ENCODE measurements at regions not wholly inside any gene's neighbourhood (a gene's known extent, or its start where the extent isn't known, plus 50 kb on each side); places are given as distances from the start of the nearest gene placed in this dataset.
"Not testable (repeated sequence)": the region's sequence is repeated elsewhere in the genome, so short reads cannot be mapped to it uniquely, and the experiment has no call there.

DNA sequence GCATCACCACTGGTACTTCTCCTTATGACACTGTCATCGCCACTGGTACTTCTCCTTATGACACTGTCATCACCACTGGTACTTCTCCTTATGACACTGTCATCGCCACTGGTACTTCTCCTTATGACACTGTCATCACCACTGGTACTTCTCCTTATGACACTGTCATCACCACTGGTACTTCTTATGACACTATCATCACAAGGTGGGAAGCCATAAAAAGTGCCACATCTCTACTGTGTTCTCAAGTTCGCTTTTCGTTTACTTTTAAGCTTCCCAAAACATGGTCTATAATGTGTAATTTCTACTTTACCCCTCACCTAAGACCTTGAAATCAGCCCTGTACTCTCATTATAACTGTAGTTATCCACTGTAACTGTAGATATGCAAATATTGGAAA, 745.4 kb upstream of the CHAC2 start:
- not testable (repeated sequence) for H3K36me3 ChIP-seq (ENCODE audit: control insufficient read depth, insufficient read depth, low read length); H3K27ac ChIP-seq (ENCODE audit: insufficient read depth, low read length, poor library complexity, severe bottlenecking); H3K9me3 ChIP-seq (ENCODE audit: control insufficient read depth, low read length); H3K4me3 ChIP-seq (ENCODE audit: insufficient read depth, low read depth, low read length, poor library complexity, severe bottlenecking); H3K27me3 ChIP-seq (replicated peaks; ENCODE audit: control insufficient read depth, insufficient read depth, low read length, poor library complexity, severe bottlenecking); DNase-seq; H3K4me1 ChIP-seq (ENCODE audit: control insufficient read depth, insufficient read depth, low read length, poor library complexity, severe bottlenecking)

DNA sequence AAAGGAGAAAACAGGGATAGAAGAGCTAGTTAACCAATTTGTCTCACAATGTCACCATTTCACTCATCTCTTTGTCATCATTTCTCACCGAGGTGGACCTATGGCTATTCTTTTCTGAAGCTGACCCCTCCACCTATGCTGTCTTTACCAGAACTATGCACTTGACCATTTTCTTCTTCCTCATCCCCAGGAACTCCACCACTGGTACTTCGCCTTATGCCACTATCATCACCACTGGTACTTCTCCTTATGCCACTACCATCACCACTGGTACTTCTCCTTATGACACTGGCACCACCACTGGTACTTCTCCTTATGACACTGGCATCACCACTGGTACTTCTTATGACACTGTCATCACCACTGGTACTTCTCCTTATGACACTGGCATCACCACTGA, 745.8 kb upstream of the CHAC2 start:
- Histone ChIP-seq H3K4me1 (ENCODE audit: control insufficient read depth, insufficient read depth, low read length, poor library complexity, severe bottlenecking) (no peaks in the 10 kb centered on the region), H3K27me3 (replicated peaks; ENCODE audit: control insufficient read depth, insufficient read depth, low read length, poor library complexity, severe bottlenecking) (no peaks in the 10 kb centered on the region), H3K9me3 (ENCODE audit: control insufficient read depth, low read length) (no peaks in the 10 kb centered on the region), H3K4me3 (ENCODE audit: insufficient read depth, low read depth, low read length, poor library complexity, severe bottlenecking) (no peak overlapping the region), H3K27ac (ENCODE audit: insufficient read depth, low read length, poor library complexity, severe bottlenecking) (no peak overlapping the region), H3K36me3 (ENCODE audit: control insufficient read depth, insufficient read depth, low read length) (no peaks in the 10 kb centered on the region)
- no peak for DNase-seq

- no peaks in the 10 kb centered on the region for H3K36me3 ChIP-seq (ENCODE audit: control insufficient read depth, insufficient read depth, low read length)
- no peak for DNase-seq
- H3K9me3 ChIP-seq (ENCODE audit: control insufficient read depth, low read length) = no peaks in the 10 kb centered on the region
- no peaks in the 10 kb centered on the region for H3K27me3 ChIP-seq (replicated peaks; ENCODE audit: control insufficient read depth, insufficient read depth, low read length, poor library complexity, severe bottlenecking)
- H3K27ac ChIP-seq (ENCODE audit: insufficient read depth, low read length, poor library complexity, severe bottlenecking) = no peak overlapping the region
- no peak overlapping the region for H3K4me3 ChIP-seq (ENCODE audit: insufficient read depth, low read depth, low read length, poor library complexity, severe bottlenecking)
- no peaks in the 10 kb centered on the region for H3K4me1 ChIP-seq (ENCODE audit: control insufficient read depth, insufficient read depth, low read length, poor library complexity, severe bottlenecking)
Measured at GRCh38 chr2:53021292-53021691, 746.3 kb upstream of the CHAC2 start.

- DNase-seq = no peak
Measured at GRCh38 chr2:53018825-53019425, 748.7 kb upstream of the CHAC2 start.

GRCh38 chr2:53006980-53007379, 760.6 kb upstream of the CHAC2 start:
- Histone ChIP-seq H3K4me1 (ENCODE audit: control insufficient read depth, insufficient read depth, low read length, poor library complexity, severe bottlenecking) (no peaks in the 10 kb centered on the region), H3K36me3 (ENCODE audit: control insufficient read depth, insufficient read depth, low read length) (no peaks in the 10 kb centered on the region), H3K27me3 (replicated peaks; ENCODE audit: control insufficient read depth, insufficient read depth, low read length, poor library complexity, severe bottlenecking) (no peaks in the 10 kb centered on the region), H3K9me3 (ENCODE audit: control insufficient read depth, low read length) (no peaks in the 10 kb centered on the region), H3K27ac (ENCODE audit: insufficient read depth, low read length, poor library complexity, severe bottlenecking) (no peak overlapping the region), H3K4me3 (ENCODE audit: insufficient read depth, low read depth, low read length, poor library complexity, severe bottlenecking) (no peak overlapping the region)
- no peak for DNase-seq

More at GRCh38 chr2:53018825-53019425, 748.7 kb upstream of the CHAC2 start:
- Histone ChIP-seq H3K27ac (ENCODE audit: insufficient read depth, low read length, poor library complexity, severe bottlenecking) (no peak overlapping the region), H3K36me3 (ENCODE audit: control insufficient read depth, insufficient read depth, low read length) (no peaks in the 10 kb centered on the region), H3K4me1 (ENCODE audit: control insufficient read depth, insufficient read depth, low read length, poor library complexity, severe bottlenecking) (no peaks in the 10 kb centered on the region), H3K27me3 (replicated peaks; ENCODE audit: control insufficient read depth, insufficient read depth, low read length, poor library complexity, severe bottlenecking) (no peaks in the 10 kb centered on the region), H3K4me3 (ENCODE audit: insufficient read depth, low read depth, low read length, poor library complexity, severe bottlenecking) (no peak overlapping the region), H3K9me3 (ENCODE audit: control insufficient read depth, low read length) (no peaks in the 10 kb centered on the region)

DNA sequence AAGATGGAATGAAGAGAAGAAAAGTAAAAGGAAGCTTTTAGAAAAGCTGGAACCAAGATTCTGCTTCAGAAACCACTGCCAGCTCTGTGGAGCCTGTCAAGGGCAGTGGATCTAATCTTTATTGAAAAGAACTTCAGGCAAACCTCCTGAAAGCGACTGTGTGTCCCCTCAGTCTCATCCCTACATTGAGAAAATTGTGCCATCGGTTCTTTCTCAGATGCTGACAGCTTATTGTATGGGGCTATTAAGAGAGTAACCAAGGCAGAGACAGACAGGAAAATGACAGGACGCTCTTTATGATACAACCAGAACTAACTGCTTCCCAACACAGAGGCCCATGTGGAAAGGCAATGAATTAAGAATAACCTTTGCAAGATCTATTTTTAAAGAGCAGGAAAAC, 763.2 kb upstream of the CHAC2 start:
- H3K4me3 ChIP-seq (ENCODE audit: insufficient read depth, low read depth, low read length, poor library complexity, severe bottlenecking) = no peak overlapping the region
- H3K27me3 ChIP-seq (replicated peaks; ENCODE audit: control insufficient read depth, insufficient read depth, low read length, poor library complexity, severe bottlenecking) = no peaks in the 10 kb centered on the region
- DNase-seq = no peak
- H3K9me3 ChIP-seq (ENCODE audit: control insufficient read depth, low read length) = no peaks in the 10 kb centered on the region
- H3K27ac ChIP-seq (ENCODE audit: insufficient read depth, low read length, poor library complexity, severe bottlenecking) = no peak overlapping the region
- no peaks in the 10 kb centered on the region for H3K36me3 ChIP-seq (ENCODE audit: control insufficient read depth, insufficient read depth, low read length)
- H3K4me1 ChIP-seq (ENCODE audit: control insufficient read depth, insufficient read depth, low read length, poor library complexity, severe bottlenecking) = no peaks in the 10 kb centered on the region

DNA sequence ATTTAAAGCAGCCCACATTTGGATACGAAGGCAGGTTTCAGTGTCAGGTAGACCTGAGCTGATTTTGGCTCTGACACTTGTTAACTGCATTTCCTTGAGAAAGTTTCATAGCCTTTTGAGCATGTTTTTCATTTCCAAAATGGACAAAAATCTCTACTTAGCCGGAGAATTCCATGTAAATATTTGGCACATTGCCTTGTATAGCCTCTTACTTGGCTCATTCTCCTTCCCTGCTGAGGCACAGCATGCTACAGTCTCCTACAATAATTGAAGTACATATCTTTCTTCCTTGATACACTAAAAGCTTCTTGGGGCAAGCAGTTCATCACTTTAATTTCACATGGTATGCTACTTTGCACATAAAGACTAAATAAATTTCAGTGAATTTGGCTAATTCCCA, 772.2 kb upstream of the CHAC2 start:
- no peak for DNase-seq

GRCh38 chr2:52976143-52976949, 791.3 kb upstream of the CHAC2 start:
- DNase-seq = no peak
- Histone ChIP-seq H3K27ac (ENCODE audit: insufficient read depth, low read length, poor library complexity, severe bottlenecking) (no peak overlapping the region), H3K36me3 (ENCODE audit: control insufficient read depth, insufficient read depth, low read length) (no peaks in the 10 kb centered on the region), H3K4me1 (ENCODE audit: control insufficient read depth, insufficient read depth, low read length, poor library complexity, severe bottlenecking) (no peaks in the 10 kb centered on the region), H3K27me3 (replicated peaks; ENCODE audit: control insufficient read depth, insufficient read depth, low read length, poor library complexity, severe bottlenecking) (no peaks in the 10 kb centered on the region), H3K9me3 (ENCODE audit: control insufficient read depth, low read length) (no peaks in the 10 kb centered on the region), H3K4me3 (ENCODE audit: insufficient read depth, low read depth, low read length, poor library complexity, severe bottlenecking) (no peak overlapping the region)

More for the DNA sequence above, 772.2 kb upstream of the CHAC2 start:
- no peaks in the 10 kb centered on the region for H3K9me3 ChIP-seq (ENCODE audit: control insufficient read depth, low read length)
- H3K4me3 ChIP-seq (ENCODE audit: insufficient read depth, low read depth, low read length, poor library complexity, severe bottlenecking) = no peak overlapping the region
- no peaks in the 10 kb centered on the region for H3K4me1 ChIP-seq (ENCODE audit: control insufficient read depth, insufficient read depth, low read length, poor library complexity, severe bottlenecking)
- H3K27me3 ChIP-seq (replicated peaks; ENCODE audit: control insufficient read depth, insufficient read depth, low read length, poor library complexity, severe bottlenecking) = no peaks in the 10 kb centered on the region
- no peak overlapping the region for H3K27ac ChIP-seq (ENCODE audit: insufficient read depth, low read length, poor library complexity, severe bottlenecking)
- H3K36me3 ChIP-seq (ENCODE audit: control insufficient read depth, insufficient read depth, low read length) = no peaks in the 10 kb centered on the region

DNA sequence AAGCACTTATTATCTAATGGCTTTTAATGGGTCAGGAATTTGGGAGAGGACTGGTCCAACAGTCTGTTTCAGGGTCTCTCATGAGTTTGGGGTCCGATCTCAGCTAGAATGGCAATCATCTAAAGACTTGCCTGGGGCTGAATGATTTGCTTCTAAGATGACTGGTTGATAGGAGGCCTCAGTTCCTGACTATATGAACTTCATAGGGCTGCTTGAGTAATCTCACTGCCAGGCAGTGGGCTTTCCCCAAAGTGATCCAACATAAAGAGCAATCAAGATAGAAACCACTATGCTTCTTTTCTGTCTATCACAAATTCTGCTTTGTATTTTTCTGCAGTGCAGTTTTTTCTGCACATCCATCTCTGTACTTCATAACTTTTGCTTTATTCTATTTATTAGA, 793.5 kb upstream of the CHAC2 start:
- Histone ChIP-seq H3K27me3 (replicated peaks; ENCODE audit: control insufficient read depth, insufficient read depth, low read length, poor library complexity, severe bottlenecking) (no peaks in the 10 kb centered on the region), H3K36me3 (ENCODE audit: control insufficient read depth, insufficient read depth, low read length) (no peaks in the 10 kb centered on the region)
- no peak for DNase-seq

DNA sequence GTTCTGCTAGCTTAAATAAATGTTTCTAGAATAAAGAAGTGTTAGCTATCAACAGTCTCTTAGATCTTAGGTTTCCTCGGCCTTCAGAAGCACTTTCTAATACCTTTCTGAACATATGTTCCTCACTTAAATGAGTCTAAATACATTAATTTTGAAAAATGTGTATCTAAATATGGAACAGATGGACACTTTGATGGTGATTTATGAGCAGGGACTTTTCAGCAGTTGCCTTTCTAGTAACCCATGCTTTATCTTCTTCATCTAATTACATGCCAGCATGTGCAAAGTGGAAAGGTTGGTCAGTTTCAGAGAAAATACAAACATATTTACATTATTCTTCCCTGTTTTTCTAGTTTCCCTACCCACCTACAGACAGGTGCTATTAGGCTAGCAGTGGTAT, 797.0 kb upstream of the CHAC2 start:
- H3K27me3 ChIP-seq (replicated peaks; ENCODE audit: control insufficient read depth, insufficient read depth, low read length, poor library complexity, severe bottlenecking) = no peaks in the 10 kb centered on the region
- H3K9me3 ChIP-seq (ENCODE audit: control insufficient read depth, low read length) = no peaks in the 10 kb centered on the region
- H3K27ac ChIP-seq (ENCODE audit: insufficient read depth, low read length, poor library complexity, severe bottlenecking) = no peak overlapping the region
- no peaks in the 10 kb centered on the region for H3K4me1 ChIP-seq (ENCODE audit: control insufficient read depth, insufficient read depth, low read length, poor library complexity, severe bottlenecking)
- no peak for DNase-seq
- no peak overlapping the region for H3K4me3 ChIP-seq (ENCODE audit: insufficient read depth, low read depth, low read length, poor library complexity, severe bottlenecking)
- H3K36me3 ChIP-seq (ENCODE audit: control insufficient read depth, insufficient read depth, low read length) = no peaks in the 10 kb centered on the region

More for the DNA sequence above, 793.5 kb upstream of the CHAC2 start:
- Histone ChIP-seq H3K9me3 (ENCODE audit: control insufficient read depth, low read length) (no peaks in the 10 kb centered on the region), H3K4me1 (ENCODE audit: control insufficient read depth, insufficient read depth, low read length, poor library complexity, severe bottlenecking) (no peaks in the 10 kb centered on the region), H3K27ac (ENCODE audit: insufficient read depth, low read length, poor library complexity, severe bottlenecking) (no peak overlapping the region), H3K4me3 (ENCODE audit: insufficient read depth, low read depth, low read length, poor library complexity, severe bottlenecking) (no peak overlapping the region)

All from effector memory CD4-positive, alpha-beta T cell (primary cell).